Natural killer cell (primary cell): ENCODE measurements at regions not wholly inside any gene's neighbourhood (a gene's known extent, or its start where the extent isn't known, plus 50 kb on each side); places are given as distances from the start of the nearest gene placed in this dataset.
A peak's percentile ranks its signal among the peaks of the same experiment; 100 is the strongest.

Experiments used
- ATAC-seq, 3 donors: fragments of 150-1000 bp in 2 of 3; fragments of 200-7000 bp in 1 of 3; cut with Tn5 transposase; 1 replicate in 1 of 3; 2 replicates in 2 of 3; pipeline ENCODE4 v1.10.0; 2021; ENCODE audit warnings: mild to moderate bottlenecking in 2 of 3, moderate library complexity in 2 of 3
- DNase-seq, 2 donors: peaks; one replicate each; pipeline versions ENCODE4 v3.0.0 to v3.0.0-alpha.2; 2013 to 2021; ENCODE audit warnings: mixed read lengths in 1 of 2
- H3K27ac ChIP-seq: one replicate; pipeline ENCODE4 v1.5.1; 2013; ENCODE audit warnings: mild to moderate bottlenecking, low read length
- H3K27me3 ChIP-seq: one replicate; pipeline ENCODE4 v1.6.1; 2013; ENCODE audit warnings: low read length; ENCODE audit not compliant: control insufficient read depth, insufficient read depth
- H3K36me3 ChIP-seq: one replicate; pipeline ENCODE4 v1.6.1; 2013; ENCODE audit warnings: low read length; ENCODE audit not compliant: control insufficient read depth, insufficient read depth
- H3K4me1 ChIP-seq: one replicate; pipeline ENCODE4 v1.6.1; 2013; ENCODE audit warnings: low read length; ENCODE audit not compliant: control insufficient read depth, insufficient read depth
- H3K4me3 ChIP-seq: one replicate; pipeline ENCODE4 v1.5.1; 2013; ENCODE audit warnings: low read length
- H3K9me3 ChIP-seq: one replicate; pipeline ENCODE4 v1.6.1; 2013; ENCODE audit warnings: low read length; ENCODE audit not compliant: control insufficient read depth, insufficient read depth
- H3K27ac Mint-ChIP-seq, 2 donors: one replicate each; pipeline ENCODE4 v1.8.0; 2022; ENCODE audit warnings: mild to moderate bottlenecking in 2 of 2, mixed read lengths in 2 of 2, moderate library complexity in 1 of 2
- H3K27me3 Mint-ChIP-seq, 2 donors: one replicate each; pipeline ENCODE4 v1.8.0; 2022; ENCODE audit warnings: low read depth in 2 of 2, mixed read lengths in 2 of 2
- H3K36me3 Mint-ChIP-seq: one replicate; pipeline ENCODE4 v1.8.0; 2022; ENCODE audit warnings: mixed read lengths
- H3K4me1 Mint-ChIP-seq, 2 donors: one replicate each; pipeline ENCODE4 v1.8.0; 2022; ENCODE audit warnings: mixed read lengths in 2 of 2
- H3K4me3 Mint-ChIP-seq: one replicate; pipeline ENCODE4 v1.8.0; 2022; ENCODE audit warnings: mild to moderate bottlenecking, moderate library complexity, mixed read lengths
- H3K9me3 Mint-ChIP-seq, 2 donors: one replicate each; pipeline ENCODE4 v1.8.0; 2022; ENCODE audit warnings: mixed read lengths in 2 of 2
- CTCF ChIP-seq: fragments of 200-600 bp; IDR thresholded peaks from one replicate; pipeline ENCODE4 v1.8.0; 2022; ENCODE audit warnings: antibody characterized with exemption
- WGBS: methylation state at CpG from one replicate; pipeline ENCODE4 v1.1.7; 2013; ENCODE audit warnings: missing lambda C conversion rate; ENCODE audit not compliant: insufficient coverage; 5-methylcytosine and 5-hydroxymethylcytosine counted together
- intact Hi-C: fragments of 100-400 bp; cut with micrococcal nuclease; formaldehyde crosslinking; loops from one replicate; pipeline ENCODE4 v1.14.2; 2022

GRCh38 chrX:6660567-6661264, 125.8 kb upstream of the VCX3A start:
- no peak overlapping the region for H3K27ac Mint-ChIP-seq
- intact Hi-C loops: no loop called here
- H3K36me3 Mint-ChIP-seq: no peaks in the 10 kb centered on the region
- no peaks in the 10 kb centered on the region for H3K36me3 ChIP-seq
- H3K4me1 Mint-ChIP-seq: no peaks in the 10 kb centered on the region
- H3K4me1 ChIP-seq: no peaks in the 10 kb centered on the region
- WGBS: 72% methylated on average over 2 of the region's 2 CpGs
- H3K27me3 Mint-ChIP-seq: no peaks in the 10 kb centered on the region
- H3K9me3 ChIP-seq: no peaks in the 10 kb centered on the region
- H3K4me3 ChIP-seq: no peak overlapping the region
- H3K27ac ChIP-seq: no peak overlapping the region
- DNase-seq (no peak), ATAC-seq (no peak)
- no peak for TF ChIP-seq CTCF
- peaks cover 9 to 10% of the 10 kb centered on the region in 2 donors for H3K9me3 Mint-ChIP-seq
- no peaks in the 10 kb centered on the region for H3K27me3 ChIP-seq
- no peak overlapping the region for H3K4me3 Mint-ChIP-seq

- Mint-ChIP-seq H3K4me3 (no peak overlapping the region), H3K9me3 (peaks cover 8 to 9% of the 10 kb centered on the region in 2 donors), H3K27ac (no peak overlapping the region), H3K36me3 (no peaks in the 10 kb centered on the region), H3K4me1 (no peaks in the 10 kb centered on the region), H3K27me3 (no peaks in the 10 kb centered on the region)
- 73% methylated on average over 2 of the region's 2 CpGs for WGBS
- TF ChIP-seq CTCF: no peak
- H3K4me3 ChIP-seq: no peak overlapping the region
- no peaks in the 10 kb centered on the region for H3K4me1 ChIP-seq
- ATAC-seq: no peak
- H3K27ac ChIP-seq: no peak overlapping the region
- H3K36me3 ChIP-seq: no peaks in the 10 kb centered on the region
- H3K27me3 ChIP-seq: no peaks in the 10 kb centered on the region
- no peak for DNase-seq
- no peaks in the 10 kb centered on the region for H3K9me3 ChIP-seq
- intact Hi-C loops: no loop called here
These were observed 110.3 kb upstream of the VCX3A start for GRCh38 chrX:6645216-6645615.

GRCh38 chrX:6644411-6644810, 109.5 kb upstream of the VCX3A start:
- Mint-ChIP-seq H3K36me3 (no peaks in the 10 kb centered on the region), H3K4me3 (no peak overlapping the region), H3K27me3 (no peaks in the 10 kb centered on the region), H3K9me3 (peaks cover 8 to 12% of the 10 kb centered on the region in 2 donors), H3K27ac (no peak overlapping the region), H3K4me1 (no peaks in the 10 kb centered on the region)
- DNase-seq: peak in 1 of 2 donors; percentile 0
- intact Hi-C loops: no loop called here
- WGBS: 80% methylated on average over 1 of the region's 4 CpGs
- no peaks in the 10 kb centered on the region for H3K9me3 ChIP-seq
- no peaks in the 10 kb centered on the region for H3K27me3 ChIP-seq
- no peak overlapping the region for H3K4me3 ChIP-seq
- H3K27ac ChIP-seq: no peak overlapping the region
- no peaks in the 10 kb centered on the region for H3K36me3 ChIP-seq
- no peak for TF ChIP-seq CTCF
- no peaks in the 10 kb centered on the region for H3K4me1 ChIP-seq
- ATAC-seq: no peak

GRCh38 chrX:6640727-6641126, 105.8 kb upstream of the VCX3A start:
- Mint-ChIP-seq H3K4me1 (no peaks in the 10 kb centered on the region), H3K4me3 (no peak overlapping the region), H3K36me3 (no peaks in the 10 kb centered on the region), H3K27me3 (no peaks in the 10 kb centered on the region), H3K27ac (no peak overlapping the region), H3K9me3 (peaks cover 8 to 13% of the 10 kb centered on the region in 2 donors)
- Histone ChIP-seq H3K4me1 (no peaks in the 10 kb centered on the region), H3K36me3 (no peaks in the 10 kb centered on the region), H3K27me3 (no peaks in the 10 kb centered on the region), H3K27ac (no peak overlapping the region), H3K4me3 (no peak overlapping the region), H3K9me3 (no peaks in the 10 kb centered on the region)
- DNase-seq (no peak), ATAC-seq (no peak)
- no peak for TF ChIP-seq CTCF
- 100% methylated on average over 1 of the region's 4 CpGs for WGBS
- intact Hi-C loops: no loop called here
